ENCODE measurements at regions not wholly inside any gene's neighbourhood (a gene's known extent, or its start where the extent isn't known, plus 50 kb on each side); places are given as distances from the start of the nearest gene placed in this dataset.

GRCh38 chr16:86195863-86196630, 297.1 kb downstream of the IRF8 start:
- no peaks in the 10 kb centered on the region for H3K9me3 ChIP-seq (ENCODE audit: control insufficient read depth, insufficient read depth, low read length)
- H3K36me3 ChIP-seq (ENCODE audit: control insufficient read depth, insufficient read depth, low read length): no peaks in the 10 kb centered on the region
- no peak overlapping the region for H3K27ac ChIP-seq (ENCODE audit: low read length)
- DNase-seq (ENCODE audit: low read depth, low spot score): peak; percentile 31
- H3K27me3 ChIP-seq (ENCODE audit: control insufficient read depth, insufficient read depth, low read length): no peaks in the 10 kb centered on the region
- H3K4me3 ChIP-seq (ENCODE audit: low read length): no peak overlapping the region
- WGBS (ENCODE audit: insufficient coverage, insufficient read length): no CpG with 5 or more reads among the region's 22 CpGs
- H3K4me1 ChIP-seq (ENCODE audit: control insufficient read depth, insufficient read depth, low read length): peaks cover 1% of the 10 kb centered on the region; the same call in 1 of the 2 replicates

- Histone ChIP-seq H3K4me1 (ENCODE audit: control insufficient read depth, insufficient read depth, low read length) (peaks cover 1% of the 10 kb centered on the region; the same call in 1 of the 2 replicates), H3K36me3 (ENCODE audit: control insufficient read depth, insufficient read depth, low read length) (no peaks in the 10 kb centered on the region), H3K27me3 (ENCODE audit: control insufficient read depth, insufficient read depth, low read length) (no peaks in the 10 kb centered on the region), H3K4me3 (ENCODE audit: low read length) (no peak overlapping the region), H3K9me3 (ENCODE audit: control insufficient read depth, insufficient read depth, low read length) (no peaks in the 10 kb centered on the region), H3K27ac (ENCODE audit: low read length) (no peak overlapping the region)
- no CpG with 5 or more reads among the region's 18 CpGs for WGBS (ENCODE audit: insufficient coverage, insufficient read length)
- no peak for DNase-seq (ENCODE audit: low read depth, low spot score)
Measured at GRCh38 chr16:86196687-86197391, 297.9 kb downstream of the IRF8 start.

- no CpG with 5 or more reads among the region's 29 CpGs for WGBS (ENCODE audit: insufficient coverage, insufficient read length)
- DNase-seq (ENCODE audit: low read depth, low spot score): no peak
- Histone ChIP-seq H3K4me3 (ENCODE audit: low read length) (no peak overlapping the region), H3K27me3 (ENCODE audit: control insufficient read depth, insufficient read depth, low read length) (no peaks in the 10 kb centered on the region), H3K9me3 (ENCODE audit: control insufficient read depth, insufficient read depth, low read length) (no peaks in the 10 kb centered on the region), H3K4me1 (ENCODE audit: control insufficient read depth, insufficient read depth, low read length) (peaks cover 1% of the 10 kb centered on the region; the same call in 1 of the 2 replicates), H3K36me3 (ENCODE audit: control insufficient read depth, insufficient read depth, low read length) (no peaks in the 10 kb centered on the region), H3K27ac (ENCODE audit: low read length) (no peak overlapping the region)
Measured at GRCh38 chr16:86198206-86199118, 299.5 kb downstream of the IRF8 start.

- WGBS (ENCODE audit: insufficient coverage, insufficient read length): no CpG with 5 or more reads among the region's 7 CpGs
- Histone ChIP-seq H3K27ac (ENCODE audit: low read length) (no peak overlapping the region), H3K36me3 (ENCODE audit: control insufficient read depth, insufficient read depth, low read length) (no peaks in the 10 kb centered on the region), H3K27me3 (ENCODE audit: control insufficient read depth, insufficient read depth, low read length) (no peaks in the 10 kb centered on the region), H3K4me3 (ENCODE audit: low read length) (no peak overlapping the region), H3K9me3 (ENCODE audit: control insufficient read depth, insufficient read depth, low read length) (no peaks in the 10 kb centered on the region), H3K4me1 (ENCODE audit: control insufficient read depth, insufficient read depth, low read length) (peaks cover 1% of the 10 kb centered on the region; the same call in 1 of the 2 replicates)
- DNase-seq (ENCODE audit: low read depth, low spot score): no peak
Measured at GRCh38 chr16:86199182-86199581, 300.2 kb downstream of the IRF8 start.

GRCh38 chr16:86199871-86200695, 301.1 kb downstream of the IRF8 start:
- no CpG with 5 or more reads among the region's 28 CpGs for WGBS (ENCODE audit: insufficient coverage, insufficient read length)
- peaks cover 1% of the 10 kb centered on the region; the same call in 1 of the 2 replicates for H3K4me1 ChIP-seq (ENCODE audit: control insufficient read depth, insufficient read depth, low read length)
- H3K27ac ChIP-seq (ENCODE audit: low read length): no peak overlapping the region
- no peaks in the 10 kb centered on the region for H3K27me3 ChIP-seq (ENCODE audit: control insufficient read depth, insufficient read depth, low read length)
- no peak for DNase-seq (ENCODE audit: low read depth, low spot score)
- H3K9me3 ChIP-seq (ENCODE audit: control insufficient read depth, insufficient read depth, low read length): no peaks in the 10 kb centered on the region
- no peak overlapping the region for H3K4me3 ChIP-seq (ENCODE audit: low read length)
- H3K36me3 ChIP-seq (ENCODE audit: control insufficient read depth, insufficient read depth, low read length): no peaks in the 10 kb centered on the region

- Histone ChIP-seq H3K27me3 (ENCODE audit: control insufficient read depth, insufficient read depth, low read length) (no peaks in the 10 kb centered on the region), H3K4me3 (ENCODE audit: low read length) (no peak overlapping the region), H3K36me3 (ENCODE audit: control insufficient read depth, insufficient read depth, low read length) (no peaks in the 10 kb centered on the region), H3K27ac (ENCODE audit: low read length) (no peak overlapping the region), H3K9me3 (ENCODE audit: control insufficient read depth, insufficient read depth, low read length) (no peaks in the 10 kb centered on the region), H3K4me1 (ENCODE audit: control insufficient read depth, insufficient read depth, low read length) (peaks cover 1% of the 10 kb centered on the region; the same call in 1 of the 2 replicates)
- no peak for DNase-seq (ENCODE audit: low read depth, low spot score)
- whole genome bisulfite sequencing (ENCODE audit: insufficient coverage, insufficient read length): no CpG with 5 or more reads among the region's 9 CpGs
Measured at GRCh38 chr16:86200722-86201121, 301.8 kb downstream of the IRF8 start.

- Histone ChIP-seq H3K4me1 (ENCODE audit: control insufficient read depth, insufficient read depth, low read length) (peaks cover 1% of the 10 kb centered on the region; the same call in 1 of the 2 replicates), H3K27ac (ENCODE audit: low read length) (no peak overlapping the region), H3K27me3 (ENCODE audit: control insufficient read depth, insufficient read depth, low read length) (no peaks in the 10 kb centered on the region), H3K36me3 (ENCODE audit: control insufficient read depth, insufficient read depth, low read length) (no peaks in the 10 kb centered on the region), H3K4me3 (ENCODE audit: low read length) (no peak overlapping the region), H3K9me3 (ENCODE audit: control insufficient read depth, insufficient read depth, low read length) (no peaks in the 10 kb centered on the region)
- WGBS (ENCODE audit: insufficient coverage, insufficient read length): no CpG with 5 or more reads among the region's 10 CpGs
- DNase-seq (ENCODE audit: low read depth, low spot score): no peak
Measured at GRCh38 chr16:86201746-86202145, 302.8 kb downstream of the IRF8 start.

- no peak for DNase-seq (ENCODE audit: low read depth, low spot score)
Measured at GRCh38 chr16:86202267-86202666, 303.3 kb downstream of the IRF8 start.

GRCh38 chr16:86202760-86203426, 303.9 kb downstream of the IRF8 start:
- no peak overlapping the region for H3K27ac ChIP-seq (ENCODE audit: low read length)
- no peaks in the 10 kb centered on the region for H3K36me3 ChIP-seq (ENCODE audit: control insufficient read depth, insufficient read depth, low read length)
- peaks cover 1% of the 10 kb centered on the region; the same call in 1 of the 2 replicates for H3K4me1 ChIP-seq (ENCODE audit: control insufficient read depth, insufficient read depth, low read length)
- DNase-seq (ENCODE audit: low read depth, low spot score): no peak
- no peaks in the 10 kb centered on the region for H3K9me3 ChIP-seq (ENCODE audit: control insufficient read depth, insufficient read depth, low read length)
- H3K4me3 ChIP-seq (ENCODE audit: low read length): no peak overlapping the region
- no CpG with 5 or more reads among the region's 11 CpGs for WGBS (ENCODE audit: insufficient coverage, insufficient read length)
- H3K27me3 ChIP-seq (ENCODE audit: control insufficient read depth, insufficient read depth, low read length): no peaks in the 10 kb centered on the region

More at GRCh38 chr16:86202267-86202666, 303.3 kb downstream of the IRF8 start:
- whole genome bisulfite sequencing (ENCODE audit: insufficient coverage, insufficient read length): no CpG with 5 or more reads among the region's 16 CpGs
- H3K27me3 ChIP-seq (ENCODE audit: control insufficient read depth, insufficient read depth, low read length): no peaks in the 10 kb centered on the region
- H3K27ac ChIP-seq (ENCODE audit: low read length): no peak overlapping the region
- H3K4me3 ChIP-seq (ENCODE audit: low read length): no peak overlapping the region
- no peaks in the 10 kb centered on the region for H3K36me3 ChIP-seq (ENCODE audit: control insufficient read depth, insufficient read depth, low read length)
- H3K4me1 ChIP-seq (ENCODE audit: control insufficient read depth, insufficient read depth, low read length): peaks cover 1% of the 10 kb centered on the region; the same call in 1 of the 2 replicates
- no peaks in the 10 kb centered on the region for H3K9me3 ChIP-seq (ENCODE audit: control insufficient read depth, insufficient read depth, low read length)
